Kidney epithelial cell (primary cell): ENCODE measurements at regions not wholly inside any gene's neighbourhood (a gene's known extent, or its start where the extent isn't known, plus 50 kb on each side); places are given as distances from the start of the nearest gene placed in this dataset.

ENCODE experiments used
- DNase-seq: peaks from one replicate; pipeline ENCODE4 v3.0.0-alpha.2; 2010; ENCODE audit warnings: low read depth
- H3K27me3 ChIP-seq: 2 replicates; pipeline ENCODE4 v1.6.0; 2011; ENCODE audit warnings: low read length; ENCODE audit not compliant: control insufficient read depth, insufficient read depth
- H3K36me3 ChIP-seq: 2 replicates; pipeline ENCODE4 v1.5.1; 2011; ENCODE audit warnings: low read length; ENCODE audit not compliant: control insufficient read depth, insufficient read depth
- H3K4me3 ChIP-seq: 2 replicates; pipeline ENCODE4 v1.5.1; 2011; ENCODE audit warnings: low read depth, mild to moderate bottlenecking, control low read depth, low read length
- TF ChIP-seq, protein P1 (sequence below): IDR thresholded peaks from 2 replicates; pipeline ENCODE4 v1.5.1; 2011; ENCODE audit warnings: mild to moderate bottlenecking, moderate library complexity, low read length, control low read depth, inconsistent platforms; ENCODE audit not compliant: insufficient read depth, poor library complexity, severe bottlenecking

DNA sequence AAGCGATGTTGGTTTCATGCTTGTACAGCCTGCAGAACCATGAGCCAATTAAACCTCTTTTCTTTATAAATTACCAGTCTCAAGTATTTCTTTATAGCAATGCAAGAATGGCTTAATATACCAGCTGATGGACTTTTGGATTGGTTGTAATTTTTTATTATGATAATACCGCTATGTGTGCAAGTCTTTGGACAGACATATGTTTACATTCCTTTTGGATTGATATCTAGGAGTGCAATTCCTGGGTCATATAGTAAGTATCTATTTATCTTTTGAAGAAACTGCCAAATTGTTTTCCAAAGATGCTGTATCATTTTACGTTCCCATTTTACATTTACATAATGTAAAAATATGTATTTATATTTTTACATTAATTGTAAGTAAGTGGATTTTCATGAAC lies 81.2 kb upstream of the PIP4K2A start:
- Histone ChIP-seq H3K36me3 (no peaks in the 10 kb centered on the region), H3K27me3 (no peaks in the 10 kb centered on the region), H3K4me3 (no peak overlapping the region)
- DNase-seq = no peak
- TF ChIP-seq, protein P1, sequence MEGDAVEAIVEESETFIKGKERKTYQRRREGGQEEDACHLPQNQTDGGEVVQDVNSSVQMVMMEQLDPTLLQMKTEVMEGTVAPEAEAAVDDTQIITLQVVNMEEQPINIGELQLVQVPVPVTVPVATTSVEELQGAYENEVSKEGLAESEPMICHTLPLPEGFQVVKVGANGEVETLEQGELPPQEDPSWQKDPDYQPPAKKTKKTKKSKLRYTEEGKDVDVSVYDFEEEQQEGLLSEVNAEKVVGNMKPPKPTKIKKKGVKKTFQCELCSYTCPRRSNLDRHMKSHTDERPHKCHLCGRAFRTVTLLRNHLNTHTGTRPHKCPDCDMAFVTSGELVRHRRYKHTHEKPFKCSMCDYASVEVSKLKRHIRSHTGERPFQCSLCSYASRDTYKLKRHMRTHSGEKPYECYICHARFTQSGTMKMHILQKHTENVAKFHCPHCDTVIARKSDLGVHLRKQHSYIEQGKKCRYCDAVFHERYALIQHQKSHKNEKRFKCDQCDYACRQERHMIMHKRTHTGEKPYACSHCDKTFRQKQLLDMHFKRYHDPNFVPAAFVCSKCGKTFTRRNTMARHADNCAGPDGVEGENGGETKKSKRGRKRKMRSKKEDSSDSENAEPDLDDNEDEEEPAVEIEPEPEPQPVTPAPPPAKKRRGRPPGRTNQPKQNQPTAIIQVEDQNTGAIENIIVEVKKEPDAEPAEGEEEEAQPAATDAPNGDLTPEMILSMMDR = no peak

DNA sequence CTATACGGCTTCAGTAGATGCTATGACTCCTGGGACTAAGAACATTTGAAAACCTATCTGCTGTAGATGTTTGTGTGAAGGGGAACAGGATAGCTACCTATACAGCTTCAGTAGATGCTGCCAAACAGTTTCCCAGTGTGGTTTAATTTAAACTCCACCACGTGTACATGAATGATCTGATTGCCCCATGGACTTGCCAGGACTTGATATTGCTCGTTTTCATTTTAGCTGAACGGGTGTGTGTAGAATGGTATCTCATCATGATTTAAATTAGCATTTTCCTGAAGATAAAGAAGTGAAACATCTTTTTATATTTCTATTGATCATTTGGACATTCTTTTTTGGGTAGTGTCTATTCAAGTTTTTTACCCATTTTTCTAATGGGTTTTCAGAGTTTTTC lies 77.8 kb upstream of the PIP4K2A start:
- Histone ChIP-seq H3K27me3 (no peaks in the 10 kb centered on the region), H3K4me3 (no peak overlapping the region), H3K36me3 (no peaks in the 10 kb centered on the region)
- TF ChIP-seq, protein P1 = no peak
- DNase-seq = no peak

DNA sequence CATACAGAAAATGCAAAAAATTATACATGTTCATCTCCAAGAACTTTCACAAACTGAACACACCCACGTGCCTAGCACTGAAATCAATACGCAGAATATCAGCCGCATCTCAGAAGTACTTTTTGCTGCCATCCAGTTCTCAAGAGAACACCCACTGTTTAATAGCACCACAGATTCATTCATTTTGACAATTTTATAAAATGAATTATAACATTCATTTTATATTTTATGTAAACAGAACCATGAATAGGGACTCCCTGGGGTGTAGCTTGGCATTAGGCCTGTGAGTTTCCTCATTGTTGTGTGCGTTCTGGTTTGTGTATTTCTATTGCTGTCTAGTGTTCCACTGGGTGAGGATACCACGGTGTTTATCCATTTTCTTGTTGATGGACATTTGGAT lies 77.3 kb upstream of the PIP4K2A start:
- no peak overlapping the region for H3K4me3 ChIP-seq
- no peak for DNase-seq
- no peaks in the 10 kb centered on the region for H3K27me3 ChIP-seq
- no peaks in the 10 kb centered on the region for H3K36me3 ChIP-seq
- TF ChIP-seq, protein P1 = no peak

DNA sequence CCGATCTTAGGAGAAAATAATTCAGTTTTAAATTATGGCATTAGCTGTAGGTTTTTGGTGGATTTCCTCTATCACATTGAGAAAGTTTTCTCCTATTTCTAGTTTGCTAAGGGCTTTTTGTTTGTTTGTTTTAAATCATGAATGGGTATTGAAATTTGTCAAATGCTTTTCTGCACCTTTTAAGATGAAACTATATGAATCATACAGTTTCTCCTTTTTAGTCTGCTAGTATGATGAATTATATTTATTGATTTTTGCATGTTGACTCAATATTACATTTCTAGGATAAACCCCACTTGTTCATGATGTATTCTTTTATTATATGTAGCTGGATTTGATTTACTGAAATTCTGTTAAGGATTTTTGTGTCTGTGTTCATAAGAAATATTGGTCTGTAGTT lies 70.3 kb upstream of the PIP4K2A start:
- no peaks in the 10 kb centered on the region for H3K27me3 ChIP-seq
- no peaks in the 10 kb centered on the region for H3K36me3 ChIP-seq
- TF ChIP-seq, protein P1 = no peak
- H3K4me3 ChIP-seq = no peak overlapping the region
- no peak for DNase-seq

DNA sequence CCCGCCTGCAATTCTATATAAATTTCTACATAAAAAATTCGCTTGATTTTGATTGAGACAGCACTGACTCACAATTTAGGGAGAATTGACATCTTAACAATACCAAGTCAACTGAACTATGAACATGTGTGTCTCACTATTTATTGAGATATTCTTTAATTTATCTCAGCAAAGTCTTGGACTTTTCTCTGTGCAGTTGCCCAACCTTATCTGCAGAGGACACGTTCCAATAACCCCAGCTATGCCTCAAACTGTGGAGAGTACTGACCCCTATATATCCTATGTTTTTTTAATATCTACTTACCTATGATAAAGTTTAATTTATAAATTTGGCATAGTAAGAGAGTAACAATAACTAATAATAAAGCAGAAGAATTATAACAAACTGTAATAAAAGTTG lies 69.4 kb upstream of the PIP4K2A start:
- Histone ChIP-seq H3K4me3 (no peak overlapping the region), H3K27me3 (no peaks in the 10 kb centered on the region), H3K36me3 (no peaks in the 10 kb centered on the region)
- TF ChIP-seq, protein P1 = no peak
- no peak for DNase-seq

DNA sequence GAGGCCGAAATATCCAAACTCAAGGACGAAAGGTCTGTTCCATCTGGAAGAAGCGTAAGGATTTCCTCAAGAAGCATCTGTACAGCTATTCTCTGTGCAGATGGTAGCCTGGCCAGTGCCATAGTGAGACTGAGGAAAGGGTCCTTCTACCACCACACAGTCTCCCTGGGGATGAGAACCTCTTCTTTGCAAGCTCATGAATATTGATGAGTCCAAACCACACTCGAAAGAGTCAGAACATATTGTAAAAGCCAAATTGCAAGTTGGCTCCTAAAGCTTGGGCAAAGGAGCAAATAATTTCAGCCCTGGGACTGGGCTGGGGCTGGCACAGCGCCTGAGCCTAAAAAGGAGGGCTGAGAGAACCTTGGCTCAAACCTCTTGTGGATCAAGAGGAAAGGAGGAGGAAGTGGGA lies 66.1 kb upstream of the PIP4K2A start:
- no peak for DNase-seq
- H3K27me3 ChIP-seq = no peaks in the 10 kb centered on the region
- TF ChIP-seq, protein P1 = no peak
- H3K36me3 ChIP-seq = no peaks in the 10 kb centered on the region
- no peak overlapping the region for H3K4me3 ChIP-seq
